ENCODE measurements at regions not wholly inside any gene's neighbourhood (a gene's known extent, or its start where the extent isn't known, plus 50 kb on each side); places are given as distances from the start of the nearest gene placed in this dataset.
"Not testable (repeated sequence)": the region's sequence is repeated elsewhere in the genome, so short reads cannot be mapped to it uniquely, and the experiment has no call there.

DNA sequence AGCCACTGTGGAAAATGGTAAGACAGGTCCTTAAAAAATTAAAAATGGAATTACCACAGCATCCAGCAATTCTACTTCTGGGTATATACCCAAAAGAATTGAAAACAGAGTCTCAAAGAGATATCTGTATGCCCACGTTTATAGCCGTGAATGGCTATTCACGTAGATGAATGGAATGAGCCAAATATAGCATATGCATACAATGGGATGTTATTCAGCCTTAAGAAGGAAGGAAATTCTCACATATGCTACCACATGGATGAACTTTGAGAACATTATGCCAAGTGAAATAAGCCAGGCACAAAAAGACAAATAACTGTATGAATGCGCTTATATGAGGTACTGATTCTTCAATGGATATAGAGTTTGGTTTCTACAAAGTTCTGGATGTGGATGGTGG, 134.5 kb upstream of the KCNE2 start:
- no peak overlapping the region for H3K27ac ChIP-seq
- no peak for TF ChIP-seq ZFX (IDR thresholded peaks at IDR 0.05)
- TF ChIP-seq, protein P1, sequence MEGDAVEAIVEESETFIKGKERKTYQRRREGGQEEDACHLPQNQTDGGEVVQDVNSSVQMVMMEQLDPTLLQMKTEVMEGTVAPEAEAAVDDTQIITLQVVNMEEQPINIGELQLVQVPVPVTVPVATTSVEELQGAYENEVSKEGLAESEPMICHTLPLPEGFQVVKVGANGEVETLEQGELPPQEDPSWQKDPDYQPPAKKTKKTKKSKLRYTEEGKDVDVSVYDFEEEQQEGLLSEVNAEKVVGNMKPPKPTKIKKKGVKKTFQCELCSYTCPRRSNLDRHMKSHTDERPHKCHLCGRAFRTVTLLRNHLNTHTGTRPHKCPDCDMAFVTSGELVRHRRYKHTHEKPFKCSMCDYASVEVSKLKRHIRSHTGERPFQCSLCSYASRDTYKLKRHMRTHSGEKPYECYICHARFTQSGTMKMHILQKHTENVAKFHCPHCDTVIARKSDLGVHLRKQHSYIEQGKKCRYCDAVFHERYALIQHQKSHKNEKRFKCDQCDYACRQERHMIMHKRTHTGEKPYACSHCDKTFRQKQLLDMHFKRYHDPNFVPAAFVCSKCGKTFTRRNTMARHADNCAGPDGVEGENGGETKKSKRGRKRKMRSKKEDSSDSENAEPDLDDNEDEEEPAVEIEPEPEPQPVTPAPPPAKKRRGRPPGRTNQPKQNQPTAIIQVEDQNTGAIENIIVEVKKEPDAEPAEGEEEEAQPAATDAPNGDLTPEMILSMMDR (conservative IDR thresholded peaks at IDR 0.05): no peak

DNA sequence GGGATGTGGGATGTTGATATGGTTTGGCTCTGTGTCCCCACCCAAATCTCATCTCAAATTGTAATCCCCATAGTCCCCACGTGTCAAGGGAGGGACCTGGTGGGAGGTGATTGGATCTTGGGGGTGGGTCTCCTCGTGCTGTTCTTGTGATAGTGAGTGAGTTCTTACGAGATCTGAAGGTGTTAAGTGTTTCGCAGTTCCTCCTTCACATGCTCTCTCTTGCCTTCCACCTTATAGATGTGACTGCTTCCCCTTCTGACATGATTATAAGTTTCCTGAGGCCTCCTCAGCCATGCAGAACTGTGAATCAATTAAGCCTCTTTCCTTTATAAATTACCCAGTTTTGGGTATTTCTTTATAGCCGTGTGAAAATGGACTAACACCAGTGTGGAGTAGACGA, 130.1 kb upstream of the KCNE2 start:
- not testable (repeated sequence) for H3K27ac ChIP-seq

DNA sequence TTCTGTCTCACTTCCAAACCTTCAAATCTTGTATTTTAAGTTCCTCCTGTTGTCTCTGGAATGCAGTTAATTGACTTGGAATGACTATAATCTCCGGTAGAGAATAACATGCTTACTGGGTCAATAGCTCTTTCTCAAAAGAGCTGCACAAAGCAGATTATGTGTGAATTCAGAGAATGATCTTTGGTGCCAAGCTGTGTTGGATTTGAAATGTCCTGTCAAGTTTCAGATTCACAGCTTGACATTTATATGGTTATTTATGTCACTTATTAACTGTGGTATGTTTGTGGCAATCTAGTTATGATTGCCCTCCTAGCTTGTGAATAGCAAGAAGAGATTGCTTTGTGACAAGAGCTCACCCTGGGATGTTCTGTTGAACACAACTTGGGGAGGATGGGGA, 128.3 kb upstream of the KCNE2 start:
- TF ChIP-seq, protein P1 (conservative IDR thresholded peaks at IDR 0.05): no peak
- no peak for TF ChIP-seq ZFX (IDR thresholded peaks at IDR 0.05)
- no peak overlapping the region for H3K27ac ChIP-seq

DNA sequence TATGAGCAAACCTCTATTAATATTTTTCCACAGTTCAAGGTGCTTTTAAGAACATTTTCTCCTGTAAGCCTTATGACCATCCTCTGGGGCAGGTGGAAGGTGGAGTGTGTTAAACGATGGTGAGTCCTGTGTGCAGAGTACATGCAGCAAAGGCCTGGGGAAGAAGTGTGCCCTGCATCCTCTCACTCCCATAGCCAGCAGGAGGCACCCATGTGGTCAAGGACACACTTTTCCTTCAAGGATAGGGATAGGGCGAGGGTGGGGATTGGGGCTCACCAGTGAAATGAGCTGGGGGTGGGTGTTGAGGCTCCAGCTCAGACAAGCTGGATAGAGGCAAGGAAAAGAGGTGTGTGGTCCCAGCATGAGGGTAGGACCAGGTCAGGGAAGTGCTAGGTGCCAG, 120.8 kb upstream of the KCNE2 start:
- no peak overlapping the region for H3K27ac ChIP-seq
- no peak for TF ChIP-seq ZFX (IDR thresholded peaks at IDR 0.05)
- TF ChIP-seq, protein P1 (conservative IDR thresholded peaks at IDR 0.05): no peak

DNA sequence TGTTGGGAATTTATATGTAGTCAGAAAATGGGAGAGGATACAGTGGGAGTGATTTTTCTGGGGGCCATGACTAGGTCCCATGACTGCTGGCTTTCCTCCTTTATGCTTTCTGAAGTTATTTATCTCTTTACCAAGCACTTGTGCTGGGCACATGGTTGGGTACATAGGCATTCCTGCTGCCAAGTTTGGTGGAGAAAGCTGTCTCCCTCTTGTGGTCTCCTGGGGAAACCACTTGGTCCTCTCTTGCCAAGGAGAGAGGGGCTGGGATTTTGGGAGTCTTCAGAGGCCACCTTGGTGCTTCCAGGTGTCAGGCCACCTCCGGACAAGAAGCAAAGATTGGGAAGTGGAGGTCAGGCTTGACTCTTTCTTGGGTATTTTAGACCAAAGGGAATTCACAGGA, 120.2 kb upstream of the KCNE2 start:
- H3K27ac ChIP-seq: no peak overlapping the region
- no peak for TF ChIP-seq ZFX (IDR thresholded peaks at IDR 0.05)
- TF ChIP-seq, protein P1 (conservative IDR thresholded peaks at IDR 0.05): peak; percentile 64

DNA sequence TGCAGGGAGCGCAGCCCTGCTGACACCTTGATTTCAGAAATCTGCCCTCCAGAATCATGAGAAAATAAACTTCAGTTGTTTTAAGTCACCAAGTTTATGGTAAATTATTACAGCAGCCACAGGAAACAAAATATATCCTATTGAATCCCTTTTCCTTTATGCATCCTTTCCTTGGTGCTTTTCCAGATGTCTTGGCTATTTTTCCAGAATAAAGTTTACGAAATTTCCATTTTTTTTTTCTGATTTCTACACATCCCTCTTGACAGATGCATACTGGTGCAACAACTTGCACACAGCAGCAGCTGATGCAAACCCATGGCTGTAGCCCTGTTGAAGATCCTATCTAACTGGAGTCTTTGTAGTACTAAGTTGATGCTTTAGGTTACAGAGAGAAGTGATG, 111.1 kb upstream of the KCNE2 start:
- TF ChIP-seq, protein P1 (conservative IDR thresholded peaks at IDR 0.05): no peak
- TF ChIP-seq ZFX (IDR thresholded peaks at IDR 0.05): no peak
- no peak overlapping the region for H3K27ac ChIP-seq

DNA sequence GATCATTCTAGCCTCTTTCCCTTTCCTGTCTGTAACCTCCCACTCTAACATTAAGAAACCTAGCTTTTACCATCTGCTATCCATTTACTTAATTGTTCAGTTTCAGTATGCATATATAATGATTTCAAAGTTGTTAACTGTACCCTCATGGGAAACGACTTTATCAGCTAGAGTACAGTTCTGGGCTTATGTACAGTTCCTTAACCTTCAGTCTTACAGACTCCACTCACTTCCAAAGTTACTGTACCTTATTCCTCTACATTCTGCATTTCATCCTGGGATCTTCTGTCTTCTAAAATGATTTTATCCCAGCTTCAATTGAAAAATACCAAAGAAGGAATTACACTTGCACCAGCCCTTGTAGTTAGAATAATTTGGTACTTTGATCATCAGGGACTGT, 108.7 kb upstream of the KCNE2 start:
- no peak overlapping the region for H3K27ac ChIP-seq
- no peak for TF ChIP-seq ZFX (IDR thresholded peaks at IDR 0.05)
- TF ChIP-seq, protein P1 (conservative IDR thresholded peaks at IDR 0.05): no peak

DNA sequence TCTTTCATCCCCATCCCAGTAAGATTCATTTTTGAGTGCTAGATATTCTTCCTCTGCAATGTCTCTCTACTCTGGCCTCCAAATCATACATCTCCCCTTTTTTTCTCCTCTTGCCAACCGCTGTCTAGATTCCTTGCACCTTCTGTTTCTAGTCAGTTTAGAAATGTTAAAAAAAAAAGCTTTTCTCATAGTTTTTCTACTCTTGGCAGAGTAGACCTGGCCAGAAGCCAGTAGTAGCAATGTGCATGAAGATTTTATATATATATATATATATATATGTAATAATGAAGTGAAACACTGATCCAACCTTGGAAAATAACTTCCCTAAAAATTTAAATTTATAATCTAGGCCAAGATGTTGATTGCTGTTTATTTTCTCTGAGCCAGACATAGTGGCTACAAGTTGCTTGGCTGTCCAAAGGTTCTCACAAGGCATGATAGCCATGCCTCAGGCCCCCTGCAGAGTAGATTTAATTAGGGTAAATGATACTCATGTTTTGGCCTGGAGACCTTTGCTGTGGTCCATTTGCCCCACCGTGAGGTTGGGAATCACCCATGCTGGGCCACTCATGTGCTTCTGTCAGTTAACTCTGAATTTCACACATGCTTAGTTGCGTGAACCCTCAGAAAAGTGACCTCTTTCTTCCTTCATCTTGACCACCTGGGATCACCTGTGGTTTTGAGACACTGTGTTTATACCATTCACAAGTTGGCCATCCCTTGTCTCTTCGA, 103.4 kb upstream of the KCNE2 start:
- TF ChIP-seq ZFX (IDR thresholded peaks at IDR 0.05): no peak
- TF ChIP-seq, protein P1 (conservative IDR thresholded peaks at IDR 0.05): no peak
- H3K27ac ChIP-seq: no peak overlapping the region
